ENCODE measurements at regions not wholly inside any gene's neighbourhood (a gene's known extent, or its start where the extent isn't known, plus 50 kb on each side); places are given as distances from the start of the nearest gene placed in this dataset.

- TF ChIP-seq EZH2phosphoT487 (IDR thresholded peaks at IDR 0.05; ENCODE audit: insufficient read depth, low read depth): no peak
- no peak for TF ChIP-seq EZH2 (IDR thresholded peaks at IDR 0.05; ENCODE audit: insufficient read depth, poor library complexity, severe bottlenecking)
Measured at GRCh38 chr4:149095001-149095400, 652.8 kb upstream of the NR3C2 start.
